Hematopoietic multipotent progenitor cell treated with erythropoietin and hydrocortisone succinate and interleukin-3 and kit ligand, for 8 days (in vitro differentiated cells): ENCODE measurements at regions not wholly inside any gene's neighbourhood (a gene's known extent, or its start where the extent isn't known, plus 50 kb on each side); places are given as distances from the start of the nearest gene placed in this dataset.
"Not testable (repeated sequence)": the region's sequence is repeated elsewhere in the genome, so short reads cannot be mapped to it uniquely, and the experiment has no call there.

ENCODE experiments used
- DNase-seq: peaks from one replicate; pipeline ENCODE4 v3.0.0-alpha.2; 2015

DNA sequence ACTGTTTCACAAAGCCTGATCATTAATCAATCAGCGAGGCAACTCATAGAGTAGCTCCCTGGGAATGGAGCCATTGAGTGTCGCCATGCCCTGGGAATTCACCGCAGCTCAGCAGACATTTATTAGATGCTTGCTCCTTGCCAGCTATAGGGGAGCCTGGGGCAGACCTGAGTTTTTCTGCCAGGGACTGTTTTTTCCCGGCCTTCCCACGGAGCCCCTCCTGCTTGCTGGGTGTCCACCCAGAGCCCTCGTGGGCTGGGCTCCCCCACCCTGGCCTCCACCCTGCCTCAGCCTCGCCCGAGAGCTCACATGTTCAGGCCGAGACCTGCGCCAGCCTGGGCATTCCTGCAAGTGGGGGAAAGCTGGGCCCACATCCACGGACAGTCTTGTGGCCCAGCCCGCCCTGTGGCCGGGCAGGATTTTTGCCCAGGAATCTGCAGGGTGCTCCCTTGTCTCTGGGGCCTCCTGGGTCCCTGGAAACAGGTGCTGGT lies 64.9 kb downstream of the SMIM38 start:
- DNase-seq, result no peak

DNA sequence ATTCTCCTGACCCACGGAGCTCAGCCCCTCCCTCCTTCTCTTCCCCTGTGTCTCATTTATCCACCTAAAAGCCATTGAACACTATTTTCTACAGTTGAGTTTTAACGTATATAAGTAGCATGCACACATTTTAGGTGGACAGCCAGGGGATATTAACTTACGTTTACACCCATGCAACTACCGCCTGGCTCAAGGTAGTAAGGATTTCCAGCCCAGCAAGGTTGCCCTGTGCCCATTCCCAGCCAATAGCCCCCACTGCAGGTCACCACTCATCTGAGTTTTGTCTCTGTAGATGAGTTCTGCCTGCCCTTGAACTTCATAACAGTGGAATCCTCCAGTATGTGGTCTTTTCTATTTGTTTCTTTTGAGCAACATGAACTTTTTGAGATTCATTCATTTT lies 65.4 kb downstream of the SMIM38 start:
- no peak for DNase-seq

DNA sequence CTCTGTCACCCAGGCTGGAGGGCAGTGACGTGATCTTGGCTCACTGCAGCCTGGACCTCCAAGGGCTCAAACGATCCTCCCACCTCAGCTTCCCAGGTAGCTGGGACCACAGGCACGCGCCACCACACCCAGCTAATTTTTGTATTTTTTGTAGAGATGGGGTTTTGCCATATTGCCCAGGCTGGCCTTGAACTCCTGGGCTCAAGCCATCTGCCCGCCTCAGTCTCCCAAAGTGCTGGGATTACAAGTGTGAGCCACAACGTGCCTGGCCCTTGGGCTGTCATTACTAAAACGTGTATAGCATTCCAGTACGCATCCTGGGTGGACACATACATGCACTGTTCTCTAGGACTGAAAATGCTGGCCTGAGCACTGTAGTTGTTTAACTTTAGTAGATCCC lies 65.9 kb downstream of the SMIM38 start:
- DNase-seq, result not testable (repeated sequence)

DNA sequence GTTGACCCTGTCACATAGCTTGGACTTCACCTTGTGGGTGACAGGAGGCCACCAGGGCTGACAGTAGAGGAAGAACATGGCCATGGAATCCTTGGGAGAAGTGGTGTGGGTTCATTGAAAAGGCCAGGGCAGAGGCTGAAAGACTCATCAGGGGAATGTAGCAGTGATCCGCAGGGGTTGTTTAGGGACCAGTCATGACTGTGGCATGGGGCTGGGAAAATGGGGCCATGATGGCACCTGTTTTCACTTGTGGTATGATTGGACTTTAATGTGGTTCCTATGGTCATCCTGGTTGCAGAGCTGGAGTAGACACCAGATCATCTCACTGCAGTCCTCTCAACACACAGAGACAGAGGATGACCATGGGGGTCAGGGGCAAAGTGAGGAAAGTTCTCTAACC lies 66.7 kb upstream of the MYEOV start:
- no peak for DNase-seq

DNA sequence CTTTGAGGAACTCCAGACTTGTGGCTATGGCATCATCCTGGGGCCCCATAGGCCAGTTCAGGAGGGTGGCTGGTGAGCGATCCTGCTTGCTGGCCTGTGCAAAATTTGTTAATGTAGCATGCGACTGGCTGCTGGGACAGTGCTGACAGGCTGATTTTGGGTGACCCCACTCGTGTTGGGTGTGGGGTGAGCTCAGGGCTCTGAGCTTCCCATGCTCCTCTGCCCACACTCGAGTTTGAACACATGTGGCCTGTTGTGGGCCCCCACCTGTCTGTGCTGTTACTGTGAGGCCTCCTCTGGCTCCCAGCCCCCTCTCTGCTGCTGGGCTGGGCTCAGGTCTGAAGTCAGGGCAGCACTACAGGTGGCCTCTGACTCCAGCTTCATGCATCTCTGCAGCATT lies 64.4 kb upstream of the MYEOV start:
- no peak for DNase-seq

DNA sequence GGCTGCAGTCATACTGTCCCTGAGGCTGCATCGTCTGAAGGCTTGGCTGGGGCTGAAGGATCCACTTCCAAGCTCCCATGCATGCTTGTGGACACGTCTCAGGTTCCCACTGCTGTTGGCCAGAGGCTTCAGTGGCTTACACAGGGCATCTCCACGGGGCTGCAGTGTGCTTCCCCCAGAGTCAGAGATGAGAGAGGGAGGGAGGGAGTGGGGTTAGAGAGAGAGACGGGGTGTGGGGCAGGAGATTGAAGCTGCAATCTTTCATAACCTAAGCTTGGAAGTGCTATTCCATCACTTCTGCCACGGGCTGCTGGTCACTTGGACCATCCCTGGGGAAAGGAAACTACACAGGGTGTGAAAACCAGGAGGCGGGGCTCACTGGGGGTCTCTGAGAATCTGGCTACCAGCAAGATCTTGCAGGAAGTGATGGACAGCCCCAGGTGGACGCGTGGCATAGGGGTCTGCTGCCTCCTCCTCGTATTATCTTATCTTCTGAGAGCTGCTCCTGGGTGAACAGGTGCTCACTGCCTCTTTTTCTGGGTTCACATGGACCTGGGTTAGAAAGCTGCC lies 63.0 kb upstream of the MYEOV start:
- no peak for DNase-seq

DNA sequence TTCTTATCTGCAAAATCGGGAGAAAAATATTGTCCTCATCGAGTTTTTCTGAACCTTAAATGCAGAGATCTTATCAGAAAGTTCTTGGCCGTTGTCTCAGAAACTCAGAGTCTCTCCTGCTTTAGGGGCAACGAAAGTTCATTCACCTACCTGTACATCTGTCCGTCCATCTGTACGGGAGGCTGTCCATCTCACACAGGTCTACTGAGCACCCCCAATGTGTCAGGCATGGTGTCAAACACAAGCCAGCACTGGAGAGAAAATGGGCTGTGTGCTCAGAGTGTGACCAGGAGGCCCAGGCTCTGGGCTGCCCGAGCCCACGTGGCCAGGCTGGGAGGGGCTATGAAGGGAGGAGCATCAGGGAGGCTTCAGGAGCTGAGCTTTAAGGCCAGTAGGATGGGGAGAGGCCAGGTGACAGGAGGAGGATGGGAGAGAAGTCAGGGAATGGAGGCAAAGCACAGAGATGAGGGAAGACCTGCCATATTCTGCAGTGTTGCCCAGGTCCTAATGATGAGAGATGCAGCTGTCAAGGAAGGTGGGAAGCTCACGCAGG lies 62.4 kb upstream of the MYEOV start:
- no peak for DNase-seq

DNA sequence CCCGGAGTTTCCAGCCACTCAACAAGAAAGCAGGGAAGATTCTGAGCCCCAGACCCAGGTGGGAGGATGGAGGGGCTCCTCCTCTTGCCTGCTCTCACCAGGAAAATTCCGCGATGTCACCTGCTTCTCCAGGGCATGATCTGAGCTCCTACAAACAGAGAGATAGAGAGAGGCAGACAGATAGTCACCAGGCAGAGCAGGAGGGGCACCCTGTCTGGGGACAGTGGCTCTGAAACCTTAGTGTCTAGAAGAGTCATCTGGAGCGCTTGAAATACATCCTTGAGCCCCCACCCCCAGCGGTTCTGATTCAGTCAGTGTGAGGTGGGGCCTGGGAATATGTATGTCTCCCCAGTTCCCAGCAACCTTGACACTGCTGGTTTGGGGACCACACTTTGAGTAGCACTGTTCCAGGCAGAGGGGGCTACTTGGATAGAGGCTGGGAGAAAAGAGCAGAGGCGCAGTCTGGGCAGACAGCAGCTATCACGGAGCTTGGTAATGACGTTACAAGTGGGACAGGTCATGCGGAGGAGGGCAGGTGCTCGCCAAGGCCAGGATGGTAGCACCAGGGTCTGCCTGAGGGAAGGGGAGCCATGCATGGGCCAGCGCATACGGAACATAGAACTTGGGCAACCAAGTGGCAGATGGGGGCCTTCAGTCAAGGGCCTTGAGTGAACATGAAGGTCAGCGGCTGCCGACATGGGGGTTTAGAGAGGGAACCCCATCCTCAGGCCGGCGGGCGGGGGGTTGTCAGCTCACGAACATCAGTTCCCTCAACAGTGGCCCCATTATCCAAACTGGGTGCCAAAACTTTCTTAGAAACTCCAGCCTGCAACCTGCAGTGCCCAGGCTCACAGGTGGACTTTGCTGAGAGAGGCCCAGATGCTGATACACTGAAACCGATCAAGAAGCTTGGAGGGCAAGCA lies 60.9 kb upstream of the MYEOV start:
- no peak for DNase-seq

DNA sequence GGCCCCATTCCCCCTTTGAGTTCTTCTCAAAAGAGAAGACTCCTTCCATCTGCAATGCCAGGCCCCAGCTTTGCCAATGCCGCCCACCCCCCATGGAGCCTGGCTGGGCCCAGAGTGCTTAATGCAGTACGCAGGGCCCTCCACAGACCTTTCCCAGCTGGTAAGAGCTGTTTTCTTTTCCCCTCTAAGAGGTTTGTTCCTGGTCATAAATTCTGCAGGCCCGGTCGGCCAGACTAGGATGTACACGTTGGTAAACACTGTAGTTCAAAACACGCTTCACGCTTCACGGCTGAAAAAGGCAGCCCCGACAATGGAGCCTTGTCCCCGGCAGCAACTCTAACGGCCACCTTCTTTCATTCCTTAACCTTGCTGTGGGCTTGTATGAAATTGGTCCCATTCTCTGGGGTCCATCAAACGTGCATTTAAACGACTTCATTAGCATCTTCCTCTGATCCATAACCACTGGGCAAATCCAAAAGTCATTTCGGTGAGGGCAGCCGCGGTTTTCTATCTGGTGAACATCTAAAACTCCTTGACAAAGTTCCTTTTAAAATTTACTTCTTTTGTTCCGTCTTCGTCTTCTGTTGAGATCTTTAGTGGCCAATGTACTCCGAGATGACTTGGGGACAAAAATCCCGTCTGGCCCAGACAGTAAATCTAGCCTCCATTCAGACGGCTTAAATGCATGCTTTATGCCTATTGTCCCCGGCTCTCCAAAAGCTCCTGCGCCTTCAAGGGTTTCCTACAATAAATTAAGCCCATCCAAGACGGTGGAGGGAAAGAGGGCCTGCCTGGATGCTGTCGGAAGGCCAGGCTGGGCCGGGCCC lies 60.0 kb upstream of the MYEOV start:
- no peak for DNase-seq

DNA sequence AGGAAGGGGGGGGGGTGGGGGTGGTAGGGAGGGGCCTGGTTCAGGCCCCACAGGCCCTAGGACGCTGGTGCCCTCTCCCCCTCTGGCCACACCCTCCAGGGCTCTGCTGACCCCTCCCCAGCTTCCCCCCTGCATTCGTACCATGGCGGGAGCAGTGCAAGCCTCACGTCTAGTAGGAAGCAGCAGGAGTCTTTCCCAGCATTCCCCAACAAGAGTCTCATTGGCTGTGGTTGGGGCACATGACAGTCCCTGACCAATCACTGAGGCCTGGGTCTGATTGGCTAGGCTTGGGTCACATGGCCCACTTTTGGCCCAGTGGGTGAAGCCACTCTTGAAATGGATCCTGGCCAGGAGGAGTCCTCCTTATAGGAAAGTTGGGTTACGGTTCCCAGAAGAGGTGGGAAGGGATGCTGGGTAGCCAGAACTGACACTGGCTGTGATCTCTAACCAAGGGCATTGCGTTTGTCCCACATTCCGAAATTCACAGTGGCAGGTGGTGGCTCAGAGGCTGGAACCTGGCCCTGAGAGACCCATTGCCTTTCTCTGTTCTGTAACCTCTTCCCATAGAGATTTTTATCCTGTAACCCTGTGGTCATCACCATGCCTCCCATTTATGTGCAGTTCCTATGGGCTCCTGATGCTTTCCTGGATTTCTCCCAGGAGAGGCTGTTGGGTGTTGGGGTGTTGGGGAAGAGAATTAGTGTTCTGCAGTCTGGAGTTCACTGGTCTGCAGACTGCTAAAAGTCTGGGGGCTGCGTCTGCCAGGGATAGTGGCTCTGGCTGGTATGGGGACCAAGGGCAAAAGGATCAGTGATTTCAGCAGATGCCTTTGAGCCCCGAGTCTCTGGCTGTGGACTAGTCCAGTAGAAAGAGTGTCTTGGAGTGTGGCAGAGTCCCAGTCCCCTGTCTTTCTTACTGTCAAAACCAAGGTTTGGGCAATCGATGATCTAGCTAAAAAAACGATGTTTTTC lies 58.9 kb upstream of the MYEOV start:
- DNase-seq, result no peak

DNA sequence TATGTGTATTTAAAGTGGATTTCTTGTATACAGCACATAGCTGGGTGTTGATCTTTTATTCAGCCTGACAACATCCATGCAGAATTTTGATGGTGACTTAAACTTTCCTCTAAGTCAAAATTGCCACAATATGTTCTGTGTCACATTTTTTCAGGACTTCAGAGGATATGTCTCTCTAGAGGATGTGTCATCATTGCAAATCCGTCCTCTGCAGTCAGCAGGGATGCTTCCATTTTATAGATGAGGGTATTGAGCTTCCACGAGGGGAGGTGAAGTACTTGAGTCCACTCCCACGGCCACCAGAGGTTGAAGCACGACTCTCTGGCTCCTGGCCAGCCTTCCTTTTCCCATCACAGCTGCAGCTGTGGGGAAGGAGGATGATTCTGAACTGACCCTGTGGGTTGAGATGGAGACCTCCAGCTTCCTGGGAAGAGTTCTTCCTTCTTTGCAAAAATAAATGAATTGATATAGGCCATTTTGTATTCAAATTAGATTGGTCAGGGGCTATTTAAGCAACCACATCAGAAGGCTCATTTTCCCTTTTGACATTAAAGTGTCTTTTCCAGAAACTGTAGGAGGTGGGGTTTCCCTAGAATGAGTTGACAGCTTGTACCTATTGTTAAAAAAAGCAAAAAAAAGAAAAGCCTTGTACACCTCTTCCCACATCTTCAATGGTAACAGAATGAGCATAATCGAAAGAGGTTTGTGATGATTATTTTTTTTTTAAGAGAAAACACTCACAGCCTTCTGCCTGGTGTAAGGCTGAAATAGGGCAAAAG lies 55.2 kb upstream of the MYEOV start:
- no peak for DNase-seq

DNA sequence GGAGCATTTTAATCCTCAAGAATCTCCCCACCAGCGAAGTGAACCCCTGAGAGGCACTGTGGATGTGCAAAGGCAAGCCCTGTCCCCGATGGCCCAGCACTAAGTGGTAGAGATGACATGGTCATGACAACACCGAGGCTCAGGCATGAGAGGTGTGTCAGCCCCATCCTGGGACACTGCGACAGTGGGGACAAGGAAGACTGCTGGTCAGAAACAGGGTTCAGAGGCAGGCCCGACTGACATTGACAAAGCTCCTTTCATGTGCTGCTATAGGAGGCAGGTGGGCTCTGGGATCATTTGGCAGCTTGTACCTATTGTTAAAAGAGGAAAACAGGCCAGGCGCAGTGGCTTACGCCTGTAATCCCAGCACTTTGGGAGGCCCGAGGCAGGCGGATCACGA lies 54.3 kb upstream of the MYEOV start:
- no peak for DNase-seq

DNA sequence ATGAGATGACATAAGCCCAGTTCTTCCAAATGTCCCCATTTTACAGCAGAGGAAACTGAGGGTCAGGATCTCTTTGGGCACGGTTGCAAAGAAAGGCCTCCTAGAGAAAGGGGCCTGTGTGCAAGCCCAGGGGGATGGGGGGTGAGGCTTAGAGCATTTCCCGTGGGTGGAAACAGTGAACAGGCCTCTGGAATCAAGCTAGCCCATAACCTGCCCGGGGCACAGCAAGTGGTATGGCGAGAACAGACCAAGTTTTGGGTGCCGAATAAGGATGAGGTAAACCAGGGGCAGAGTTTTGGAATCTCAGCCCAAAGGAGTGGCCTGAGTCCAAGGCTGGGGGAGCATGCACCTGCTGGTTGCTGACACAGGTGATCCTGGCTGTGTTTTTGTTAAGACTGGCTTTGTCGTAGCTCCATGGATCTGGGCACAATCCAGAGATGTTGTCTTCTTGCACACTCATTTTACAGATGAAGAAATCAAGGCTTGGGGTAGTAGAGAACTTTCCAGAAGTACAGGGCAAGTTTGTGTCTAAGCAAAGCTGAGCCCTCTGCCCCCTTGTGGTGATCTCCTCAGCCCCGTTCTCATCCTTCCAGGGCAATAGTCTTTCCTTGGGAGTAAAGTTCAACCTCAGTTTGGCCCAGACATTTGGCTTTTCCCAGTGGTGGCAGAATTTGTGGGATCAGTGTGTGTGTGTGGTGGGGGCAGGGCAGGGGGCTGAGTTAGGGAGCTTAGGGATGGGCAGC lies 53.5 kb upstream of the MYEOV start:
- peak; percentile 12 for DNase-seq

DNA sequence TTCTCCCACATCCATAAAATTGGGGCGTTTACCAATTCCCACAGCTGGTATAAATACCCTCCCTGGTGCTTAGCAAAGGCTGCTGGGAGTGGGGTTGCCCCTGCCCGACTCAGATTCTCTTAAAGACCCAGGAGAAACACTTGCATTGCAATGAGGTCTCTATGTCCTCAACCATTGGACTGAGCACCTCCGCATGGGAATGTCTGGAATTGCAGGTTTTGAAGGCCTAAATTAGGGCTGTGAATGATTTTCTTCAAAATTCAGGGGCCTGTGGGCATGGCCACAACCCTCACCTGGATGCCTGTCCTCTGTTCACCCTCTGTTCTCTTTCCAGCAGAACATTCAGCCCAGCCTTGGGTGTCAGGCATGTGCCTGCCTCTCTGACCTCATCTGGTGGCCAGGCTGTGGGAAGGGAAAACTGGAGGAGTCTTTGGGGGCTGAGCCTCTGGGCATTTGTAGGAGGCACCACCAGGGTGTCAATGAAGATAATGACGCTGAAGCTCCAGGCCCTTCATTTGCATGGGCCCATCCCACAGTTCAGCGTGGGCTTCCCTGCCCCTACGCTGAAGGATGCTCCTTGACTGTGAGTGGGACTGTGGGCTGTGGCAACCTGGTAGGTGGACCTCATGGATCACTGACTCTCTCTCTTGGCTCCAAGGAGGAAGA lies 52.7 kb upstream of the MYEOV start:
- DNase-seq, result no peak

DNA sequence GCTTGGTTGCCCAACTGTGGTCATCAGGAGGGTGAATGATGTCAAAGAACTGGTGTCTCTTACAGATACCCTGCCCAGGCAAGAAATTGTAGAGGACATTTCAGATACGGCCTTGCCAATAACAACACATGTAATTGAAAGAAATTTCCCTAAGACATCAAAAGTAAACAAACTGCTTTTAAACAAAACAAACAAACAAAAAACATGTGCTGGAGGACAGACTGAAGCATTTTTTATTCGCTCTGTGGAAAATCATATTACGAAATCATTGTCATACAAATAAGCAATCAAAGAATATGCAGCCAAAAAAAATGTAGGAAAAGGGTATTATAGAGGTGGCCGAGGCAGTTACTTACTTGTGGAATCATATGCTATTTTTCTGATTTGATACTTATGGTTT lies 52.1 kb upstream of the MYEOV start:
- no peak for DNase-seq

DNA sequence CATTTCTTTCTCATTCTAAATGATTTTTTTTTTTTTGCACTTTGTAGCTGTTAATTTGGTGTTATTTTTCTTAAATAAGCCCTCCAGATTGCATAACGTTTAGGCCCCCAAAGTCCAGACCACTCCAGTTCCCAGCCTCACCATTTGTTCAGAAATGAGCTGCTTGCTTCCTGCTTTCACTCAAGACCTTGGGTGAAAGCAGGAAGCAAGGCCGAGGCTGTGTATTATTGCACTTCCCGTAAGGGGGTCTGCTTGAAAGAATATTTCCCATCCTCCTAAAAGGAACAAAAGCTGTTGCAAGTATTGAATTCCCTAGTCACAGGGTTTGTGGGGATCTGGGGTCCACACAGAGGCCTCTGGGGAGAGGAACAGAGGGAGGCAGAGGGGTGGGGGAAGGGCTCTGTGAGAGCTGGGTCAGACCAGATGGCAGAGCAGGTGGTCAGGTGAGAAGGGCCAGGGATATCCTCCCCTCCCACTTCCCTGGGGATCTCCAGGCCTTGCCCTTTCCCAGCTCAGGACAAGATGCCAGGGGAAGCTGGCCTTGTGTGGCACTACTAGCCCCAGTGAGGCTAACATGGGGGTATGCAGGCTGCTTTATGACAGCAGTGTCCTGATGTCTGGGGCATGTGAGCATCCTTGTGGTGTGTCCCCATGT lies 51.6 kb upstream of the MYEOV start:
- no peak for DNase-seq

DNA sequence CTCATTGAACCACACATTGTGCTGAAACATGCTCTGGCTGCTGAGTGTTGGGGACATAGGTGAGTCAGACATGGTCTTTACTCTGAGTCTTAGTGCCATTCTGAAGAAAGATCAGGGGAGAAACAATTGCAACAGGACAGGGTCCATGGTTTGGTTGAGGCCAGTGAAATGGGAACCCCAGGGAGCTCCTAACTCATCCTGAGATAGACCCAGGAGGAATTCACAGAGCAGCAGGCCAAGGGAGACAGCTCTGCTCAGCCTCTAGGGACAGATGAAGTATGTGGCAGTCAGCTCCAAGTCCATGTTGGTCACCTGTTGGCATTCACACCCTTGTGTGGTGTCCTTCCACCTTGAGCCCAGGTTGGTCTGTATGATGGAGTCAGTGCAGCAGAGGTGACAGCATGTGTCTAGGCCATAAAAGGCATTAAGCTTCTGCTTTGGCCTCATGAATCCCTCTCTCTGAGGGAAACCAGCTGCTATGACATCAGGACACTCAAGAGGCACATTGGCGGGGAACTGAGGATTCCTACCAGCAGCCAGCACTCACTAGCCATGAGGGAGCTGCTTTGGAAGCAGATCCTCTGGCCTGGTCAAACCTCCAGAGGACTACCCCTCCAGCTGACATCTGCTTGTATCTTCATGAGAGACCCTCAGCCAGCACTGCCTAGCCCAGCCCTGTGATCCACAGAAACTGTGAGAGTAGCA lies 50.3 kb upstream of the MYEOV start:
- DNase-seq, result no peak
